Natural killer cell (primary cell): ENCODE measurements at regions not wholly inside any gene's neighbourhood (a gene's known extent, or its start where the extent isn't known, plus 50 kb on each side); places are given as distances from the start of the nearest gene placed in this dataset.

ENCODE experiments used
- ATAC-seq, 3 donors: fragments of 150-1000 bp in 2 of 3; fragments of 200-7000 bp in 1 of 3; cut with Tn5 transposase; 1 replicate in 1 of 3; 2 replicates in 2 of 3; pipeline ENCODE4 v1.10.0; 2021; ENCODE audit warnings: mild to moderate bottlenecking in 2 of 3, moderate library complexity in 2 of 3
- DNase-seq, 2 donors: peaks; one replicate each; pipeline versions ENCODE4 v3.0.0 to v3.0.0-alpha.2; 2013 to 2021; ENCODE audit warnings: mixed read lengths in 1 of 2
- H3K27ac ChIP-seq: one replicate; pipeline ENCODE4 v1.5.1; 2013; ENCODE audit warnings: mild to moderate bottlenecking, low read length
- H3K27me3 ChIP-seq: one replicate; pipeline ENCODE4 v1.6.1; 2013; ENCODE audit warnings: low read length; ENCODE audit not compliant: control insufficient read depth, insufficient read depth
- H3K36me3 ChIP-seq: one replicate; pipeline ENCODE4 v1.6.1; 2013; ENCODE audit warnings: low read length; ENCODE audit not compliant: control insufficient read depth, insufficient read depth
- H3K4me1 ChIP-seq: one replicate; pipeline ENCODE4 v1.6.1; 2013; ENCODE audit warnings: low read length; ENCODE audit not compliant: control insufficient read depth, insufficient read depth
- H3K4me3 ChIP-seq: one replicate; pipeline ENCODE4 v1.5.1; 2013; ENCODE audit warnings: low read length
- H3K9me3 ChIP-seq: one replicate; pipeline ENCODE4 v1.6.1; 2013; ENCODE audit warnings: low read length; ENCODE audit not compliant: control insufficient read depth, insufficient read depth
- H3K27ac Mint-ChIP-seq, 2 donors: one replicate each; pipeline ENCODE4 v1.8.0; 2022; ENCODE audit warnings: mild to moderate bottlenecking in 2 of 2, mixed read lengths in 2 of 2, moderate library complexity in 1 of 2
- H3K27me3 Mint-ChIP-seq, 2 donors: one replicate each; pipeline ENCODE4 v1.8.0; 2022; ENCODE audit warnings: low read depth in 2 of 2, mixed read lengths in 2 of 2
- H3K36me3 Mint-ChIP-seq: one replicate; pipeline ENCODE4 v1.8.0; 2022; ENCODE audit warnings: mixed read lengths
- H3K4me1 Mint-ChIP-seq, 2 donors: one replicate each; pipeline ENCODE4 v1.8.0; 2022; ENCODE audit warnings: mixed read lengths in 2 of 2
- H3K4me3 Mint-ChIP-seq: one replicate; pipeline ENCODE4 v1.8.0; 2022; ENCODE audit warnings: mild to moderate bottlenecking, moderate library complexity, mixed read lengths
- H3K9me3 Mint-ChIP-seq, 2 donors: one replicate each; pipeline ENCODE4 v1.8.0; 2022; ENCODE audit warnings: mixed read lengths in 2 of 2
- CTCF ChIP-seq: fragments of 200-600 bp; IDR thresholded peaks from one replicate; pipeline ENCODE4 v1.8.0; 2022; ENCODE audit warnings: antibody characterized with exemption
- WGBS: methylation state at CpG from one replicate; pipeline ENCODE4 v1.1.7; 2013; ENCODE audit warnings: missing lambda C conversion rate; ENCODE audit not compliant: insufficient coverage; 5-methylcytosine and 5-hydroxymethylcytosine counted together
- intact Hi-C: fragments of 100-400 bp; cut with micrococcal nuclease; formaldehyde crosslinking; loops from one replicate; pipeline ENCODE4 v1.14.2; 2022

- Histone ChIP-seq H3K36me3 (no peaks in the 10 kb centered on the region), H3K27ac (no peak overlapping the region), H3K9me3 (no peaks in the 10 kb centered on the region), H3K4me3 (no peak overlapping the region), H3K27me3 (peaks cover 2% of the 10 kb centered on the region), H3K4me1 (no peaks in the 10 kb centered on the region)
- Mint-ChIP-seq H3K27me3 (peaks cover 3 to 21% of the 10 kb centered on the region in 2 donors), H3K4me1 (no peaks in the 10 kb centered on the region), H3K27ac (no peak overlapping the region), H3K36me3 (no peaks in the 10 kb centered on the region), H3K4me3 (no peak overlapping the region), H3K9me3 (no peaks in the 10 kb centered on the region)
- TF ChIP-seq CTCF = no peak
- DNase-seq = no peak
- 91% methylated on average over 5 of the region's 5 CpGs for WGBS
- no peak for ATAC-seq
- intact Hi-C loops = no loop called here
Observed at GRCh38 chr5:14090755-14091154, 52.4 kb upstream of the TRIO start.

GRCh38 chr5:14090290-14090689 is 52.9 kb upstream of the TRIO start:
- Mint-ChIP-seq H3K27ac (no peak overlapping the region), H3K4me1 (no peaks in the 10 kb centered on the region), H3K27me3 (peaks cover 6 to 19% of the 10 kb centered on the region in 2 donors), H3K36me3 (no peaks in the 10 kb centered on the region), H3K9me3 (no peaks in the 10 kb centered on the region), H3K4me3 (no peak overlapping the region)
- WGBS = 90% methylated on average over 2 of the region's 2 CpGs
- Histone ChIP-seq H3K27ac (no peak overlapping the region), H3K9me3 (no peaks in the 10 kb centered on the region), H3K4me3 (no peak overlapping the region), H3K36me3 (no peaks in the 10 kb centered on the region), H3K4me1 (no peaks in the 10 kb centered on the region), H3K27me3 (peaks cover 1% of the 10 kb centered on the region)
- intact Hi-C loops = no loop called here
- TF ChIP-seq CTCF = no peak
- ATAC-seq = no peak
- DNase-seq = no peak

- Histone ChIP-seq H3K4me3 (no peak overlapping the region), H3K9me3 (no peaks in the 10 kb centered on the region), H3K27me3 (no peaks in the 10 kb centered on the region), H3K4me1 (no peaks in the 10 kb centered on the region), H3K27ac (no peak overlapping the region), H3K36me3 (no peaks in the 10 kb centered on the region)
- no peak for TF ChIP-seq CTCF
- no peak overlapping the region for H3K27ac Mint-ChIP-seq
- H3K36me3 Mint-ChIP-seq = no peaks in the 10 kb centered on the region
- no peaks in the 10 kb centered on the region for H3K4me1 Mint-ChIP-seq
- no peak overlapping the region for H3K4me3 Mint-ChIP-seq
- H3K9me3 Mint-ChIP-seq = no peaks in the 10 kb centered on the region
- intact Hi-C loops = no loop called here
- DNase-seq = no peak
- H3K27me3 Mint-ChIP-seq = peaks cover 10 to 15% of the 10 kb centered on the region in 2 donors
- no peak for ATAC-seq
- 73% methylated on average over 1 of the region's 2 CpGs for WGBS
Observed at GRCh38 chr5:14089198-14089597, 53.9 kb upstream of the TRIO start.

- 70% methylated on average over 1 of the region's 2 CpGs for WGBS
- Histone ChIP-seq H3K27me3 (no peaks in the 10 kb centered on the region), H3K36me3 (no peaks in the 10 kb centered on the region), H3K27ac (no peak overlapping the region), H3K9me3 (no peaks in the 10 kb centered on the region), H3K4me1 (no peaks in the 10 kb centered on the region), H3K4me3 (no peak overlapping the region)
- ATAC-seq = no peak
- Mint-ChIP-seq H3K9me3 (no peaks in the 10 kb centered on the region), H3K36me3 (no peaks in the 10 kb centered on the region), H3K4me3 (no peak overlapping the region), H3K4me1 (no peaks in the 10 kb centered on the region), H3K27ac (no peak overlapping the region), H3K27me3 (peaks cover 15 to 26% of the 10 kb centered on the region in 2 donors)
- TF ChIP-seq CTCF = no peak
- intact Hi-C loops = no loop called here
- DNase-seq = no peak
Observed at GRCh38 chr5:14086261-14086660, 56.9 kb upstream of the TRIO start.
